CD14-positive monocyte (primary cell): ENCODE measurements at regions not wholly inside any gene's neighbourhood (a gene's known extent, or its start where the extent isn't known, plus 50 kb on each side); places are given as distances from the start of the nearest gene placed in this dataset.

Source experiments
- DNase-seq, 3 donors: peaks; one replicate each; pipeline ENCODE4 v3.0.0-alpha.2; 2011 to 2022
- H2AFZ ChIP-seq: 2 replicates; pipeline ENCODE4 v1.6.0; 2012; ENCODE audit warnings: mild to moderate bottlenecking, low read depth, low read length, inconsistent platforms; ENCODE audit not compliant: insufficient read depth, poor library complexity, severe bottlenecking
- H3K27ac ChIP-seq, 2 donors: 1 replicate in 1 of 2; 2 replicates in 1 of 2; pipeline ENCODE4 v1.5.1; 2012 to 2013; ENCODE audit warnings: low read length in 2 of 2, control low read depth in 1 of 2, inconsistent platforms in 1 of 2, low read depth in 1 of 2, mild to moderate bottlenecking in 1 of 2
- H3K27me3 ChIP-seq, 2 donors: one replicate each; pipeline versions ENCODE4 v1.6.0 to v1.6.1; 2011 to 2013; ENCODE audit warnings: low read length in 2 of 2; ENCODE audit not compliant: control insufficient read depth in 2 of 2, insufficient read depth in 2 of 2
- H3K36me3 ChIP-seq, 2 donors: replicated peaks in 1 of 2; 1 replicate in 1 of 2; 2 replicates in 1 of 2; pipeline versions ENCODE4 v1.5.1 to v1.6.1; 2012 to 2013; ENCODE audit warnings: low read length in 2 of 2, control low read depth in 1 of 2, inconsistent platforms in 1 of 2, mild to moderate bottlenecking in 1 of 2; ENCODE audit not compliant: insufficient read depth in 2 of 2, control insufficient read depth in 1 of 2
- H3K4me1 ChIP-seq, 2 donors: 1 replicate in 1 of 2; 2 replicates in 1 of 2; pipeline versions ENCODE4 v1.5.1 to v1.6.1; 2012 to 2013; ENCODE audit warnings: low read length in 2 of 2, control low read depth in 1 of 2, inconsistent platforms in 1 of 2, mild to moderate bottlenecking in 1 of 2, moderate library complexity in 1 of 2; ENCODE audit not compliant: insufficient read depth in 2 of 2, control insufficient read depth in 1 of 2
- H3K4me2 ChIP-seq: replicated peaks from 2 replicates; pipeline ENCODE3; 2012; ENCODE audit warnings: low read length, moderate library complexity, mild to moderate bottlenecking; ENCODE audit not compliant: poor library complexity, severe bottlenecking; ENCODE audit errors: extremely low read depth
- H3K4me3 ChIP-seq, 3 experiments: fragments of 200-600 bp in 1 of 3; sonication (generic) in 1 of 3; replicated peaks in 1 of 3; 1 replicate in 2 of 3; 2 replicates in 1 of 3; pipeline ENCODE4 v1.5.1; 2011 to 2013; ENCODE audit warnings: low read length in 3 of 3, mild to moderate bottlenecking in 3 of 3, control low read depth in 2 of 3, low read depth in 2 of 3, inconsistent platforms in 1 of 3, moderate library complexity in 1 of 3
- H3K79me2 ChIP-seq: 2 replicates; pipeline ENCODE4 v1.6.0; 2012; ENCODE audit warnings: mild to moderate bottlenecking, control low read depth, inconsistent platforms, low read length, moderate library complexity; ENCODE audit not compliant: insufficient read depth
- H3K9ac ChIP-seq: 2 replicates; pipeline ENCODE4 v1.6.0; 2017; ENCODE audit warnings: low read length, mild to moderate bottlenecking; ENCODE audit not compliant: insufficient read depth, poor library complexity, severe bottlenecking
- H3K9me3 ChIP-seq, 2 donors: replicated peaks in 1 of 2; 1 replicate in 1 of 2; 2 replicates in 1 of 2; pipeline versions ENCODE4 v1.5.1 to v1.6.1; 2012 to 2013; ENCODE audit warnings: low read length in 2 of 2, control low read depth in 1 of 2; ENCODE audit not compliant: control insufficient read depth in 1 of 2, insufficient read depth in 1 of 2
- H4K20me1 ChIP-seq: 2 replicates; pipeline ENCODE4 v1.6.0; 2012; ENCODE audit warnings: mild to moderate bottlenecking, low read length, control low read depth, moderate library complexity; ENCODE audit not compliant: insufficient read depth
- H3K27ac Mint-ChIP-seq, 7 donors: one replicate each; pipeline ENCODE4 v1.8.0; 2020; ENCODE audit warnings: mild to moderate bottlenecking in 7 of 7, mixed read lengths in 7 of 7, moderate library complexity in 6 of 7, inconsistent platforms in 2 of 7
- H3K27me3 Mint-ChIP-seq, 3 donors: one replicate each; pipeline ENCODE4 v1.8.0; 2021 to 2022; ENCODE audit warnings: low read depth in 3 of 3, mild to moderate bottlenecking in 3 of 3, mixed read lengths in 3 of 3, moderate library complexity in 3 of 3, inconsistent platforms in 1 of 3
- H3K36me3 Mint-ChIP-seq, 2 donors: one replicate each; pipeline ENCODE4 v1.8.0; 2020; ENCODE audit warnings: mixed read lengths in 2 of 2, inconsistent platforms in 1 of 2, mild to moderate bottlenecking in 1 of 2
- H3K4me1 Mint-ChIP-seq: one replicate; pipeline ENCODE4 v1.8.0; 2020; ENCODE audit warnings: mild to moderate bottlenecking, mixed read lengths
- H3K4me3 Mint-ChIP-seq, 2 donors: one replicate each; pipeline ENCODE4 v1.8.0; 2020; ENCODE audit warnings: mild to moderate bottlenecking in 2 of 2, mixed read lengths in 2 of 2, moderate library complexity in 1 of 2
- H3K9me3 Mint-ChIP-seq, 7 donors: one replicate each; pipeline ENCODE4 v1.8.0; 2020 to 2022; ENCODE audit warnings: mixed read lengths in 7 of 7, mild to moderate bottlenecking in 6 of 7, moderate library complexity in 6 of 7, inconsistent platforms in 2 of 7
- CTCF ChIP-seq: fragments of 200-600 bp; IDR thresholded peaks from one replicate; pipeline ENCODE4 v1.8.0; 2022; ENCODE audit warnings: antibody characterized with exemption, mild to moderate bottlenecking
- WGBS: methylation state at CpG from one replicate; pipeline ENCODE4 v1.1.5; 2013; ENCODE audit warnings: missing lambda C conversion rate; ENCODE audit not compliant: insufficient coverage; 5-methylcytosine and 5-hydroxymethylcytosine counted together
- intact Hi-C, 2 donors: fragments of 100-400 bp; cut with micrococcal nuclease; formaldehyde crosslinking; loops; one replicate each; pipeline versions ENCODE4 v1.15.0 to v1.15.1; 2023

DNA sequence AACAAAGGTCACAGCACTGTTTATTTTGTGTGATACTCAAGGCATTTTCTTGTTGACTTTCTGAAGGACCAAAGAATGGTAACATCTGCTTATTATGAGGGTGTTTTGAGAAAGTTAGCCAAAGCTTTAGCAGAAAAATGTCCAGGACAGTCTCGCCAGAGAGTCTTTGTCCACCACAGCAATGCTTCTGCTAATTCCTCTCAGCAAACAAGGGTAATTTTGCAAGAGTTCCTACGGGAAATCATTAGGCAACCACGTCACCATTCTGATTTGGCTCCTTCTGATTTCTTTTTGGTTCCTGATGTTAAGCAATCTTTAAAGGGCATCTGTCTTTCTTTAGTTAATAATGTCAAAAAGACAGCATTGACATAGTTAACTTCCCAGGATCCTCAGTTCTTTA is 639.3 kb upstream of the STEAP1 start:
- no peaks in the 10 kb centered on the region for H3K27me3 Mint-ChIP-seq
- no peaks in the 10 kb centered on the region for H3K36me3 Mint-ChIP-seq
- no peaks in the 10 kb centered on the region for H3K79me2 ChIP-seq
- intact Hi-C loops, result no loop called here
- no peaks in the 10 kb centered on the region for H3K4me1 Mint-ChIP-seq
- no peaks in the 10 kb centered on the region for H3K4me1 ChIP-seq
- no peak for DNase-seq
- H3K9me3 ChIP-seq, result no peaks in the 10 kb centered on the region
- 67% methylated on average over 1 of the region's 3 CpGs for WGBS
- H3K9me3 Mint-ChIP-seq, result no peaks in the 10 kb centered on the region
- no peak overlapping the region for H3K27ac ChIP-seq
- H3K27ac Mint-ChIP-seq, result no peak overlapping the region
- no peak overlapping the region for H3K4me3 ChIP-seq
- H3K27me3 ChIP-seq, result no peaks in the 10 kb centered on the region
- H3K4me3 Mint-ChIP-seq, result no peak overlapping the region
- no peak overlapping the region for H3K9ac ChIP-seq
- no peaks in the 10 kb centered on the region for H3K36me3 ChIP-seq
- no peaks in the 10 kb centered on the region for H4K20me1 ChIP-seq
- H3K4me2 ChIP-seq, result no peak overlapping the region
- H2AFZ ChIP-seq, result no peak overlapping the region
- TF ChIP-seq CTCF, result no peak

DNA sequence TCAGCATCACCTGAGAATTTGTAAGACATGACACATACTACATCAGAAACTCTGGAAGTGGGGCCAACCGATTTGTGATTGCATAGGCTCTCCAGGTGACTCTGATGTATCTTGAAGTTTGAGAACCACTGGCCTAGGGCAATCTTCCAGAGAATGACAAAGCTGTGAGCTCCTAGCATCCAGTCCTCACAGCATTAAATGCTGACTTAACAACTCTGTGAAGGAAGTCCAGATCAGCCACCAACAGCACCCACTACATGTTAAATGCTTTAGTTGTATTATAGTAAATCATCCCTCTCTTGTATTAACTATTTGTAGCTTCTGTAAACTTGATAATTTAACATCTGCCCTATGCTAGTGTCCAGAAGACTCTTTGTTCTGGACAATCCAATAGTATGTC is 636.5 kb upstream of the STEAP1 start:
- H2AFZ ChIP-seq, result no peak overlapping the region
- WGBS, result 100% methylated on average over 1 of the region's 1 CpG
- no peak overlapping the region for H3K4me3 ChIP-seq

More for the DNA sequence above, 636.5 kb upstream of the STEAP1 start:
- Mint-ChIP-seq H3K27me3 (no peaks in the 10 kb centered on the region), H3K4me1 (no peaks in the 10 kb centered on the region), H3K9me3 (peaks cover 0 to 6% (median 4%) of the 10 kb centered on the region in 7 donors), H3K36me3 (no peaks in the 10 kb centered on the region), H3K27ac (peak overlapping the region in 1 of 7 donors; percentile 46), H3K4me3 (no peak overlapping the region)
- H3K4me2 ChIP-seq, result no peak overlapping the region
- intact Hi-C loops, result no loop called here
- no peaks in the 10 kb centered on the region for H3K4me1 ChIP-seq
- no peaks in the 10 kb centered on the region for H3K79me2 ChIP-seq
- no peak for TF ChIP-seq CTCF
- no peaks in the 10 kb centered on the region for H3K36me3 ChIP-seq
- no peak for DNase-seq
- no peak overlapping the region for H3K9ac ChIP-seq
- no peaks in the 10 kb centered on the region for H3K27me3 ChIP-seq
- H4K20me1 ChIP-seq, result no peaks in the 10 kb centered on the region
- no peaks in the 10 kb centered on the region for H3K9me3 ChIP-seq
- H3K27ac ChIP-seq, result no peak overlapping the region
